Heart left ventricle (tissue), 13 donors: ENCODE measurements at regions not wholly inside any gene's neighbourhood (a gene's known extent, or its start where the extent isn't known, plus 50 kb on each side); places are given as distances from the start of the nearest gene placed in this dataset.

ENCODE experiments used
- POLR2A ChIP-seq, 2 donors: fragments of 450-650 bp; IDR thresholded peaks; one replicate each; pipeline ENCODE4 v1.6.1; 2017; ENCODE audit warnings: antibody characterized with exemption in 2 of 2, mild to moderate bottlenecking in 2 of 2, moderate library complexity in 2 of 2
- TF ChIP-seq, protein P1 (sequence below), 12 donors: fragments of 200-600 bp; sonication (generic) in 4 of 12; IDR thresholded peaks; one replicate each; pipeline versions ENCODE4 v1.5.0 to v1.8.0; 2018 to 2022; ENCODE audit warnings: antibody characterized with exemption in 12 of 12, mild to moderate bottlenecking in 5 of 12
- donor health status: ischemic (EF 13 %, LVEDD 7.1; RV severe dilation, severe dysfunction).
- donor health status: DM: no; HTN: yes; CAD: no.
- donor health status: DM: no; HTN: no; CAD: no.
- donor health status: ischemic (EF 25% LVEDD 6.9; RV normal size, moderate dysfunction).
- donor health status: ischemic (EF 25% LVEDD 5.7; RV mildly dilated, moderate dysfunction).
- donor health status: ischemic (EF 35%, LVEDD 5.7; RV mildly dilated, moderate dysfunction).
- donor health status: nonischemic (EF 11% LVEDD 7.7; RV severe dilation, severe dysfunction).
- donor health status: DM: yes; HTN: yes; CAD: no.
- donor health status: PGD.
- donor health status: ischemic (EF 29% LVEDD 5.4; RV normal size, mild dysfunction).
- donor health status: nonischemic (EF 23%, LVEDD 6.1; RV moderate dilation, normal function).

DNA sequence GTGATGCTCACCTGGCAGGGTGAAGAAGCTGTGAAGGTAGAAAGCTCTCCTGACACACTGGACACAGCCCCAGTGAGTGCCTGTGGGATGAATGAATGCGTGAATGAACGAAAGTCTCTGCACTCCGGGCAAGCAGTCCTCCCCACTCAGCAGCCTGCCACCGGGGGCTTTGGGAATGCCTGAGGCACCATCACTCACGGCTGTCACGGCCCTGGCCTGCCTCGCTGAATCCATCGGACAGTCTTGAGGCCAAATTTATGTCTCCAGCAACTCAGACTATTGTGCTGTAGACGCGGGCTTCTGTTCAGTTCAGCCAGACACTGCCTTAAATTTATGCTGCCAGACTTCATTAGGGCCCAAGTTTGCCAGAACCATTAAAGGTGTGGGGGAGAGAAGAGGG, 62.9 kb upstream of the TEX51 start:
- TF ChIP-seq, protein P1, sequence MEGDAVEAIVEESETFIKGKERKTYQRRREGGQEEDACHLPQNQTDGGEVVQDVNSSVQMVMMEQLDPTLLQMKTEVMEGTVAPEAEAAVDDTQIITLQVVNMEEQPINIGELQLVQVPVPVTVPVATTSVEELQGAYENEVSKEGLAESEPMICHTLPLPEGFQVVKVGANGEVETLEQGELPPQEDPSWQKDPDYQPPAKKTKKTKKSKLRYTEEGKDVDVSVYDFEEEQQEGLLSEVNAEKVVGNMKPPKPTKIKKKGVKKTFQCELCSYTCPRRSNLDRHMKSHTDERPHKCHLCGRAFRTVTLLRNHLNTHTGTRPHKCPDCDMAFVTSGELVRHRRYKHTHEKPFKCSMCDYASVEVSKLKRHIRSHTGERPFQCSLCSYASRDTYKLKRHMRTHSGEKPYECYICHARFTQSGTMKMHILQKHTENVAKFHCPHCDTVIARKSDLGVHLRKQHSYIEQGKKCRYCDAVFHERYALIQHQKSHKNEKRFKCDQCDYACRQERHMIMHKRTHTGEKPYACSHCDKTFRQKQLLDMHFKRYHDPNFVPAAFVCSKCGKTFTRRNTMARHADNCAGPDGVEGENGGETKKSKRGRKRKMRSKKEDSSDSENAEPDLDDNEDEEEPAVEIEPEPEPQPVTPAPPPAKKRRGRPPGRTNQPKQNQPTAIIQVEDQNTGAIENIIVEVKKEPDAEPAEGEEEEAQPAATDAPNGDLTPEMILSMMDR (IDR thresholded peaks at IDR 0.05): no peak
- no peak for TF ChIP-seq POLR2A (IDR thresholded peaks at IDR 0.05)
